Transverse colon (tissue), 3 donors: ENCODE measurements at regions not wholly inside any gene's neighbourhood (a gene's known extent, or its start where the extent isn't known, plus 50 kb on each side); places are given as distances from the start of the nearest gene placed in this dataset.

Experiments used
- POLR2A ChIP-seq: fragments of 450-650 bp; IDR thresholded peaks from one replicate; pipeline ENCODE4 v1.6.1; 2016; ENCODE audit warnings: antibody characterized with exemption, mild to moderate bottlenecking, moderate library complexity
- TF ChIP-seq, protein P1 (sequence below), 5 experiments: fragments of 200-600 bp in 3 of 5; fragments of 450-650 bp in 2 of 5; sonication (generic) in 3 of 5; IDR thresholded peaks; 1 replicate in 2 of 5; 2 replicates in 3 of 5; pipeline ENCODE4 v1.5.1; 2016 to 2017; ENCODE audit warnings: antibody characterized with exemption in 5 of 5, inconsistent platforms in 3 of 5, mild to moderate bottlenecking in 2 of 5, moderate library complexity in 1 of 5

DNA sequence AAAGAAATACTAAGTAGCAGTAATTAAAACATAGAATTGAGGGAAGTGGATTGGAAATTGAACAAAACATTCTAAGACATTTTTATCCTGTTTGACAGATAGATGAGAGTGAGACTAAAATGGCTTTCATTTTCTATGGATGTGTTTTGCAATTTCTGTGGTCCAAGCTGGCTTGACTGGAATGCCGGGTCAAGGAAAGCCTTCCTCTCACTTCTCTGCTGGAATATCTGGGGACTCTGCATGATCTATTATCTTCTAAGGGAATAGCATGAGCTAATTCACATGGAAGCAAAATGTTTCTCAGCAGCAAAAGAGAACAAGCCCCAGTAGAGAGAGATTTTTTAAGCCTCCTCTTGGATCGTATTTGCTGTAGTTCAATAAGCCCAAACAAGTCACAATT, 407.9 kb upstream of the ATXN7L3B start:
- TF ChIP-seq, protein P1, sequence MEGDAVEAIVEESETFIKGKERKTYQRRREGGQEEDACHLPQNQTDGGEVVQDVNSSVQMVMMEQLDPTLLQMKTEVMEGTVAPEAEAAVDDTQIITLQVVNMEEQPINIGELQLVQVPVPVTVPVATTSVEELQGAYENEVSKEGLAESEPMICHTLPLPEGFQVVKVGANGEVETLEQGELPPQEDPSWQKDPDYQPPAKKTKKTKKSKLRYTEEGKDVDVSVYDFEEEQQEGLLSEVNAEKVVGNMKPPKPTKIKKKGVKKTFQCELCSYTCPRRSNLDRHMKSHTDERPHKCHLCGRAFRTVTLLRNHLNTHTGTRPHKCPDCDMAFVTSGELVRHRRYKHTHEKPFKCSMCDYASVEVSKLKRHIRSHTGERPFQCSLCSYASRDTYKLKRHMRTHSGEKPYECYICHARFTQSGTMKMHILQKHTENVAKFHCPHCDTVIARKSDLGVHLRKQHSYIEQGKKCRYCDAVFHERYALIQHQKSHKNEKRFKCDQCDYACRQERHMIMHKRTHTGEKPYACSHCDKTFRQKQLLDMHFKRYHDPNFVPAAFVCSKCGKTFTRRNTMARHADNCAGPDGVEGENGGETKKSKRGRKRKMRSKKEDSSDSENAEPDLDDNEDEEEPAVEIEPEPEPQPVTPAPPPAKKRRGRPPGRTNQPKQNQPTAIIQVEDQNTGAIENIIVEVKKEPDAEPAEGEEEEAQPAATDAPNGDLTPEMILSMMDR (IDR thresholded peaks at IDR 0.05) = no peak
- TF ChIP-seq POLR2A = no peak
